Lower leg skin (tissue), 3 donors: ENCODE measurements at regions not wholly inside any gene's neighbourhood (a gene's known extent, or its start where the extent isn't known, plus 50 kb on each side); places are given as distances from the start of the nearest gene placed in this dataset.

ENCODE experiments used
- POLR2A ChIP-seq, 2 donors: fragments of 450-650 bp; IDR thresholded peaks; one replicate each; pipeline ENCODE4 v1.6.1; 2016 to 2017; ENCODE audit warnings: antibody characterized with exemption in 2 of 2, mild to moderate bottlenecking in 1 of 2, moderate library complexity in 1 of 2
- TF ChIP-seq, protein P1 (sequence below), 3 donors: fragments of 450-650 bp; IDR thresholded peaks; one replicate each; pipeline ENCODE4 v1.5.1; 2016; ENCODE audit warnings: antibody characterized with exemption in 3 of 3, mild to moderate bottlenecking in 3 of 3, moderate library complexity in 2 of 3

DNA sequence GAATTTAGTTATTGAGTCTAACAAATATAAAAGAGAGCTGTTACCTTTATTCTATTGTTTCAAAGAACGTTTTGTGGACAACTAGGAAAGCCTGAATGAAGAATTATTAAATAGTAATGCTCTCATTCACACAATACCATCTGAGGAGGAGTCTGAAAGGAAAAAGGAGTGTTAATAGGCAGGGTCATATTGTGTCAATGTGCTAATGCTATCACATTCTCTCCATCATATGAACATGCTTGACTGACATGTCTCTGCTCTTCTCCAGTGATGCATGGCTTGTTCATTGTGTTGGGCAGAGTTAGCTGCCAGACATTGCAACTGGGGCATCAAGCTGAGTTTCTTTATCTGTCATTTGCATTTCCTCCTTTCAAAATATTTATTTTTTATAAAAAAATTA lies 1578.0 kb downstream of the MAT2B start:
- TF ChIP-seq, protein P1, sequence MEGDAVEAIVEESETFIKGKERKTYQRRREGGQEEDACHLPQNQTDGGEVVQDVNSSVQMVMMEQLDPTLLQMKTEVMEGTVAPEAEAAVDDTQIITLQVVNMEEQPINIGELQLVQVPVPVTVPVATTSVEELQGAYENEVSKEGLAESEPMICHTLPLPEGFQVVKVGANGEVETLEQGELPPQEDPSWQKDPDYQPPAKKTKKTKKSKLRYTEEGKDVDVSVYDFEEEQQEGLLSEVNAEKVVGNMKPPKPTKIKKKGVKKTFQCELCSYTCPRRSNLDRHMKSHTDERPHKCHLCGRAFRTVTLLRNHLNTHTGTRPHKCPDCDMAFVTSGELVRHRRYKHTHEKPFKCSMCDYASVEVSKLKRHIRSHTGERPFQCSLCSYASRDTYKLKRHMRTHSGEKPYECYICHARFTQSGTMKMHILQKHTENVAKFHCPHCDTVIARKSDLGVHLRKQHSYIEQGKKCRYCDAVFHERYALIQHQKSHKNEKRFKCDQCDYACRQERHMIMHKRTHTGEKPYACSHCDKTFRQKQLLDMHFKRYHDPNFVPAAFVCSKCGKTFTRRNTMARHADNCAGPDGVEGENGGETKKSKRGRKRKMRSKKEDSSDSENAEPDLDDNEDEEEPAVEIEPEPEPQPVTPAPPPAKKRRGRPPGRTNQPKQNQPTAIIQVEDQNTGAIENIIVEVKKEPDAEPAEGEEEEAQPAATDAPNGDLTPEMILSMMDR (IDR thresholded peaks at IDR 0.05), result no peak
- no peak for TF ChIP-seq POLR2A (IDR thresholded peaks at IDR 0.05)
